IMR-90 (cell line): ENCODE measurements at regions not wholly inside any gene's neighbourhood (a gene's known extent, or its start where the extent isn't known, plus 50 kb on each side); places are given as distances from the start of the nearest gene placed in this dataset.

Experiments used
- ATAC-seq: fragments of 200-7000 bp; cut with Tn5 transposase; 2 replicates; pipeline ENCODE4 v1.9.1; 2020; ENCODE audit warnings: low read depth, mild to moderate bottlenecking, moderate library complexity
- BruUV-seq: library from RNA; stranded (reverse); fragments of 400-500 nt; replicated peaks from 2 replicates; lab custom pipeline; 2021; lab: Mats Ljungman, UMichigan
- CTCF ChIA-PET: fragments of 300-600 bp; formaldehyde crosslinking; extraction: SDS; loops from one replicate; lab custom pipeline; 2021; ENCODE audit warnings: antibody characterized with exemption; lab: Yijun Ruan, JAX
- POLR2A ChIA-PET: fragments of 300-600 bp; sonication (Branson Sonifier 250); formaldehyde crosslinking; loops from one replicate; lab custom pipeline; 2022; ENCODE audit warnings: antibody characterized with exemption; ENCODE audit not compliant: unreplicated experiment; lab: Charles Lee
- DNase-seq: peaks from one replicate; pipeline ENCODE4 v3.0.0; 2013
- H2AFZ ChIP-seq: replicated peaks from 2 replicates; pipeline ENCODE3; 2013; ENCODE audit warnings: low read length, mild to moderate bottlenecking; ENCODE audit not compliant: poor library complexity
- H2AK5ac ChIP-seq: 2 replicates; pipeline ENCODE4 v1.6.1; 2013; ENCODE audit warnings: low read depth, low read length, inconsistent platforms
- H2AK9ac ChIP-seq: replicated peaks from 2 replicates; pipeline ENCODE3; 2013; ENCODE audit warnings: mild to moderate bottlenecking, low read depth, low read length, moderate library complexity; ENCODE audit not compliant: poor library complexity
- H2BK120ac ChIP-seq: 2 replicates; pipeline ENCODE4 v1.6.1; 2013; ENCODE audit warnings: low read depth, low read length, inconsistent platforms
- H2BK15ac ChIP-seq: 3 replicates; pipeline ENCODE4 v1.6.1; 2013; ENCODE audit warnings: low read depth, low read length, inconsistent platforms
- H2BK20ac ChIP-seq: 2 replicates; pipeline ENCODE4 v1.6.1; 2013; ENCODE audit warnings: low read depth, mild to moderate bottlenecking, inconsistent platforms, low read length, moderate library complexity
- H2BK5ac ChIP-seq: 2 replicates; pipeline ENCODE4 v1.6.1; 2013; ENCODE audit warnings: mild to moderate bottlenecking, low read depth, low read length, inconsistent platforms; ENCODE audit not compliant: poor library complexity, severe bottlenecking
- H3K14ac ChIP-seq: replicated peaks from 2 replicates; pipeline ENCODE4 v1.6.1; 2013; ENCODE audit warnings: low read depth, low read length, inconsistent platforms
- H3K18ac ChIP-seq: 2 replicates; pipeline ENCODE4 v1.6.1; 2013; ENCODE audit warnings: low read depth, low read length, control low read depth
- H3K23ac ChIP-seq: 2 replicates; pipeline ENCODE4 v1.6.1; 2013; ENCODE audit warnings: low read depth, low read length, inconsistent platforms
- H3K27ac ChIP-seq: 2 replicates; pipeline ENCODE4 v1.5.1; 2013; ENCODE audit warnings: mild to moderate bottlenecking, control low read depth, low read length; ENCODE audit not compliant: insufficient read depth
- H3K27me3 ChIP-seq: 2 replicates; pipeline ENCODE4 v1.6.1; 2013; ENCODE audit warnings: low read length; ENCODE audit not compliant: control insufficient read depth, insufficient read depth
- H3K36me3 ChIP-seq: 2 replicates; pipeline ENCODE4 v1.6.1; 2013; ENCODE audit warnings: low read length, mixed read lengths; ENCODE audit not compliant: control insufficient read depth, insufficient read depth
- H3K4ac ChIP-seq: 2 replicates; pipeline ENCODE4 v1.6.1; 2013; ENCODE audit warnings: low read depth, low read length, inconsistent platforms
- H3K4me1 ChIP-seq: 2 replicates; pipeline ENCODE4 v1.6.1; 2013; ENCODE audit warnings: low read length, mixed read lengths; ENCODE audit not compliant: control insufficient read depth, insufficient read depth
- H3K4me2 ChIP-seq: 2 replicates; pipeline ENCODE4 v1.6.1; 2013; ENCODE audit warnings: low read depth, mild to moderate bottlenecking, control low read depth, low read length, moderate library complexity
- H3K4me3 ChIP-seq: 2 replicates; pipeline ENCODE4 v1.5.1; 2013; ENCODE audit warnings: low read depth, mild to moderate bottlenecking, control low read depth, low read length, moderate library complexity; ENCODE audit not compliant: insufficient read depth
- H3K56ac ChIP-seq: 2 replicates; pipeline ENCODE4 v1.6.1; 2013; ENCODE audit warnings: low read length, inconsistent platforms; ENCODE audit not compliant: insufficient read depth; ENCODE audit errors: extremely low read depth
- H3K79me1 ChIP-seq, 2 experiments: 2 replicates each; pipeline ENCODE4 v1.6.1; 2013; ENCODE audit warnings: low read length in 2 of 2, inconsistent platforms in 1 of 2, low read depth in 1 of 2
- H3K9ac ChIP-seq: 2 replicates; pipeline ENCODE4 v1.6.1; 2013; ENCODE audit warnings: low read depth, low read length, control low read depth
- H3K9me1 ChIP-seq: 2 replicates; pipeline ENCODE4 v1.6.1; 2013; ENCODE audit warnings: low read length, inconsistent platforms; ENCODE audit not compliant: insufficient read depth
- H3K9me3 ChIP-seq: 2 replicates; pipeline ENCODE4 v1.6.1; 2013; ENCODE audit warnings: low read length; ENCODE audit not compliant: control insufficient read depth, insufficient read depth
- H4K20me1 ChIP-seq: 2 replicates; pipeline ENCODE4 v1.6.1; 2013; ENCODE audit warnings: low read length, inconsistent platforms; ENCODE audit not compliant: insufficient read depth
- H4K5ac ChIP-seq: 2 replicates; pipeline ENCODE4 v1.6.1; 2013; ENCODE audit warnings: mild to moderate bottlenecking, low read depth, low read length, control low read depth
- H4K8ac ChIP-seq, 2 experiments: 2 replicates each; pipeline ENCODE4 v1.6.1; 2013; ENCODE audit warnings: low read depth in 2 of 2, low read length in 2 of 2, control low read depth in 1 of 2, inconsistent platforms in 1 of 2
- H4K91ac ChIP-seq: 2 replicates; pipeline ENCODE4 v1.6.1; 2013; ENCODE audit warnings: low read depth, low read length, inconsistent platforms; ENCODE audit not compliant: insufficient read depth
- BHLHE40 ChIP-seq: fragments of 150-350 bp; IDR thresholded peaks from 2 replicates; pipeline ENCODE4 v1.6.1; 2016; ENCODE audit warnings: mild to moderate bottlenecking, low read depth, low read length
- CEBPB ChIP-seq: IDR thresholded peaks from 2 replicates; pipeline ENCODE4 v1.6.1; 2012; ENCODE audit warnings: low read depth, low read length, improper control_type of control experiment
- CHD1 ChIP-seq: IDR thresholded peaks from 2 replicates; pipeline ENCODE4 v1.6.1; 2012; ENCODE audit warnings: low read depth, low read length, improper control_type of control experiment
- FOS ChIP-seq: fragments of 150-350 bp; IDR thresholded peaks from 2 replicates; pipeline ENCODE4 v1.6.1; 2016; ENCODE audit warnings: low read depth, low read length
- MAFK ChIP-seq: IDR thresholded peaks from 2 replicates; pipeline ENCODE4 v1.6.1; 2012; ENCODE audit warnings: low read depth, low read length, improper control_type of control experiment
- MAZ ChIP-seq: IDR thresholded peaks from 2 replicates; pipeline ENCODE4 v1.6.1; 2012; ENCODE audit warnings: low read depth, mild to moderate bottlenecking, low read length, improper control_type of control experiment, moderate library complexity, borderline replicate concordance
- MXI1 ChIP-seq: IDR thresholded peaks from 2 replicates; pipeline ENCODE4 v1.6.1; 2012; ENCODE audit warnings: low read depth, mild to moderate bottlenecking, low read length, moderate library complexity, borderline replicate concordance
- NFE2L2 ChIP-seq: fragments of 150-350 bp; IDR thresholded peaks from 2 replicates; pipeline ENCODE4 v1.6.1; 2016; ENCODE audit warnings: low read depth, mild to moderate bottlenecking, low read length
- POLR2A ChIP-seq: IDR thresholded peaks from 2 replicates; pipeline ENCODE4 v1.6.1; 2012; ENCODE audit warnings: mild to moderate bottlenecking, low read depth, low read length
- RAD21 ChIP-seq: IDR thresholded peaks from 2 replicates; pipeline ENCODE4 v1.6.1; 2012; ENCODE audit warnings: low read length, improper control_type of control experiment
- RCOR1 ChIP-seq: IDR thresholded peaks from 2 replicates; pipeline ENCODE4 v1.6.1; 2012; ENCODE audit warnings: mild to moderate bottlenecking, low read length, improper control_type of control experiment; ENCODE audit not compliant: insufficient replicate concordance
- RFX5 ChIP-seq: IDR thresholded peaks from 2 replicates; pipeline ENCODE4 v1.8.0; 2012; ENCODE audit warnings: low read depth, mild to moderate bottlenecking, low read length, moderate library complexity
- SMC3 ChIP-seq: fragments of 150-350 bp; IDR thresholded peaks from 2 replicates; pipeline ENCODE4 v1.6.1; 2016; ENCODE audit warnings: low read depth, mild to moderate bottlenecking, antibody characterized with exemption, low read length, moderate library complexity
- WGBS, 2 experiments: methylation state at CpG; one replicate each; pipeline versions ENCODE4 v1.1.5 to v1.1.7; 2013; ENCODE audit warnings: missing lambda C conversion rate in 2 of 2; ENCODE audit not compliant: insufficient read length in 1 of 2; ENCODE audit errors: extremely low coverage in 2 of 2; 5-methylcytosine and 5-hydroxymethylcytosine counted together
- dilution Hi-C: fragments of 300-500 bp; cut with HindIII; formaldehyde crosslinking; loops from one replicate; pipeline ENCODE4 v1.14.3; 2018; ENCODE audit warnings: low sequenced_read_pairs; ENCODE audit not compliant: unreplicated experiment
- in situ Hi-C: fragments of 300-500 bp; cut with MboI; formaldehyde crosslinking; loops from 3 replicates; pipeline ENCODE4 v1.14.3; 2019; ENCODE audit warnings: low sequenced_read_pairs, inconsistent platforms, mixed read lengths
- intact Hi-C: fragments of 100-400 bp; cut with micrococcal nuclease; formaldehyde crosslinking; loops from 2 replicates; pipeline ENCODE4 v1.10.0; 2022
- TF ChIP-seq, protein P1 (sequence below): fragments of 150-350 bp; IDR thresholded peaks from 2 replicates; pipeline ENCODE4 v1.6.1; 2017; ENCODE audit warnings: mild to moderate bottlenecking, antibody characterized with exemption, low read length, low read depth
- TF ChIP-seq, protein P2 (sequence below): conservative IDR thresholded peaks from 2 replicates; pipeline ENCODE4 v1.5.1; 2012; ENCODE audit warnings: mild to moderate bottlenecking, low read depth, low read length, improper control_type of control experiment

DNA sequence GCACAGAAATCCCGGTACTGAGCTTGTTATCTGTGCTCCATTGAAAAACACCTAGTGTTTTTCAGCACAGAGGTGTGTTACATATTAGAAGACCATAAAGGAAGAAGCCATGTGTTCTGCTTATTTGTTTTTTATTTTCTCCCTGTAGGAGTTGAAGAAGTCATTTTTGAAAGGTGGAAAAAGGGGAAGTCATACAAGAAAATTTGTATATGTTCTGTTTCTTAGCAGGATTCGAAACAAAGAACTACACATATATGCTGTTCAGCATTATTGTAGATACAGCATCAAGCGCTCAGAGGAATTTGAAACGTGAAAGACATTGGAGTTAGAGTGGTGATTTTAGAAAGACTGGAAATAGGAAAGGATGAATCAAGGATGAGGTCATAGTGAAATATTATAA, 345.3 kb upstream of the ADGRL2 start:
- Histone ChIP-seq H3K4ac (no peak overlapping the region), H2BK5ac (no peak overlapping the region), H2AK5ac (no peak overlapping the region), H2AK9ac (no peak overlapping the region), H3K14ac (no peak overlapping the region), H3K9me1 (no peaks in the 10 kb centered on the region), H3K27me3 (no peaks in the 10 kb centered on the region), H2AFZ (no peak overlapping the region), H3K4me3 (no peak overlapping the region), H4K8ac (no peak overlapping the region), H3K18ac (no peak overlapping the region), H2BK15ac (no peak overlapping the region), H3K56ac (no peak overlapping the region), H2BK20ac (no peak overlapping the region), H3K9me3 (no peaks in the 10 kb centered on the region), H4K91ac (no peak overlapping the region), H3K27ac (no peak overlapping the region), H4K20me1 (no peaks in the 10 kb centered on the region), H3K36me3 (no peaks in the 10 kb centered on the region), H3K4me1 (no peaks in the 10 kb centered on the region), H3K79me1 (no peaks in the 10 kb centered on the region), H3K9ac (no peak overlapping the region), H4K5ac (no peak overlapping the region), H2BK120ac (no peak overlapping the region), H3K4me2 (no peak overlapping the region), H3K23ac (no peak overlapping the region)
- CTCF ChIA-PET = no interaction called here
- dilution Hi-C loops (no loop called here), intact Hi-C loops (no loop called here), in situ Hi-C loops (no loop called here)
- TF ChIP-seq RFX5 (no peak), RCOR1 (no peak), RAD21 (no peak), MAFK (no peak), BHLHE40 (no peak), NFE2L2 (no peak), CEBPB (no peak), FOS (no peak), MXI1 (no peak), POLR2A (no peak), MAZ (no peak), CHD1 (no peak), SMC3 (no peak)
- TF ChIP-seq, protein P1, sequence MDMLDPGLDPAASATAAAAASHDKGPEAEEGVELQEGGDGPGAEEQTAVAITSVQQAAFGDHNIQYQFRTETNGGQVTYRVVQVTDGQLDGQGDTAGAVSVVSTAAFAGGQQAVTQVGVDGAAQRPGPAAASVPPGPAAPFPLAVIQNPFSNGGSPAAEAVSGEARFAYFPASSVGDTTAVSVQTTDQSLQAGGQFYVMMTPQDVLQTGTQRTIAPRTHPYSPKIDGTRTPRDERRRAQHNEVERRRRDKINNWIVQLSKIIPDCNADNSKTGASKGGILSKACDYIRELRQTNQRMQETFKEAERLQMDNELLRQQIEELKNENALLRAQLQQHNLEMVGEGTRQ = no peak
- TF ChIP-seq, protein P2, sequence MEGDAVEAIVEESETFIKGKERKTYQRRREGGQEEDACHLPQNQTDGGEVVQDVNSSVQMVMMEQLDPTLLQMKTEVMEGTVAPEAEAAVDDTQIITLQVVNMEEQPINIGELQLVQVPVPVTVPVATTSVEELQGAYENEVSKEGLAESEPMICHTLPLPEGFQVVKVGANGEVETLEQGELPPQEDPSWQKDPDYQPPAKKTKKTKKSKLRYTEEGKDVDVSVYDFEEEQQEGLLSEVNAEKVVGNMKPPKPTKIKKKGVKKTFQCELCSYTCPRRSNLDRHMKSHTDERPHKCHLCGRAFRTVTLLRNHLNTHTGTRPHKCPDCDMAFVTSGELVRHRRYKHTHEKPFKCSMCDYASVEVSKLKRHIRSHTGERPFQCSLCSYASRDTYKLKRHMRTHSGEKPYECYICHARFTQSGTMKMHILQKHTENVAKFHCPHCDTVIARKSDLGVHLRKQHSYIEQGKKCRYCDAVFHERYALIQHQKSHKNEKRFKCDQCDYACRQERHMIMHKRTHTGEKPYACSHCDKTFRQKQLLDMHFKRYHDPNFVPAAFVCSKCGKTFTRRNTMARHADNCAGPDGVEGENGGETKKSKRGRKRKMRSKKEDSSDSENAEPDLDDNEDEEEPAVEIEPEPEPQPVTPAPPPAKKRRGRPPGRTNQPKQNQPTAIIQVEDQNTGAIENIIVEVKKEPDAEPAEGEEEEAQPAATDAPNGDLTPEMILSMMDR = no peak
- ATAC-seq (no peak), DNase-seq (no peak)
- WGBS, 2 experiments = no CpG with 5 or more reads among the region's 4 CpGs
- POLR2A ChIA-PET = no interaction called here
- BruUV-seq = no TSS peak
